HG03558 (cell line): ENCODE measurements at regions not wholly inside any gene's neighbourhood (a gene's known extent, or its start where the extent isn't known, plus 50 kb on each side); places are given as distances from the start of the nearest gene placed in this dataset.
"Not testable (repeated sequence)": the region's sequence is repeated elsewhere in the genome, so short reads cannot be mapped to it uniquely, and the experiment has no call there.

ENCODE experiments used
- ATAC-seq: cut with Tn5 transposase; IDR thresholded peaks from one replicate; pipeline ENCODE4 v1.9.1; 2021; ENCODE audit warnings: moderate number of reproducible peaks; ENCODE audit not compliant: unreplicated experiment; ENCODE audit errors: extremely low read depth

DNA sequence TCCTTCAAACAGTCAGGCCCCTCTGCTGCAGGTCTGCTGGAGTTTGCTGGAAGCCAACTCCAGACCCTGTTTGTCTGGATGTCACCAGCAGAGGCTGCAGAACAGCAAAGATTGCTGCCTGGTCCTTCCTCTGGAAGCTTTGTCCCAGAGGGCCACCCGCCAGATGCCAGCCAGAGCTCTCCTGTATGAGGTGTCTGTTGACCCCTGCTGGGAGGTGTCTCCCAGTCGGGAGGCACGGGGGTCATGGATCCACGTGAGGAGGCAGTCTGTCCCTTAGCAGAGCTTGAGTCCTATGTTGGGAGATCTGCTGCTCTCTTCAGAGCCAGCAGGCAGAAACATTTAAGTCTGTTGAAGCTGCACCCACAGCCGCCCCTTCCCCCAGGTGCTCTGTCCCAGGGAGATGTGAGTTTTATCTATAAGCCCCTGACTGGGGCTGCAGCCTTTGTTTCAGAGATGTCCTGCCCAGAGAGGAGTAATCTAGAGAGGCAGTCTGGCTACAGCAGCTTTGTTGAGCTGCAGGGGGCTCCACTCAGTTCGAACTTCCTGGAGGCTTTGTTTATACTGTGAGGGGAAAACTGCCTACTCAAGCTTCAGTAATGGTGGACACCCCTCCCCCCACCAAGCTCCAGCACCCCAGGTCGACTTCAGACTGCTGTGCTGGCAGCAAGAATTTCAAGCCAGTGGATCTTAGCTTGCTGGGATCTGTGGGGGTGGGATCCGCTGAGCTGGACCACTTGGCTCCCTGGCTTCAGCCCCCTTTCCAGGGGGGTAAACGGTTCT, 72.1 kb downstream of the OGFRL1 start:
- ATAC-seq: not testable (repeated sequence)

DNA sequence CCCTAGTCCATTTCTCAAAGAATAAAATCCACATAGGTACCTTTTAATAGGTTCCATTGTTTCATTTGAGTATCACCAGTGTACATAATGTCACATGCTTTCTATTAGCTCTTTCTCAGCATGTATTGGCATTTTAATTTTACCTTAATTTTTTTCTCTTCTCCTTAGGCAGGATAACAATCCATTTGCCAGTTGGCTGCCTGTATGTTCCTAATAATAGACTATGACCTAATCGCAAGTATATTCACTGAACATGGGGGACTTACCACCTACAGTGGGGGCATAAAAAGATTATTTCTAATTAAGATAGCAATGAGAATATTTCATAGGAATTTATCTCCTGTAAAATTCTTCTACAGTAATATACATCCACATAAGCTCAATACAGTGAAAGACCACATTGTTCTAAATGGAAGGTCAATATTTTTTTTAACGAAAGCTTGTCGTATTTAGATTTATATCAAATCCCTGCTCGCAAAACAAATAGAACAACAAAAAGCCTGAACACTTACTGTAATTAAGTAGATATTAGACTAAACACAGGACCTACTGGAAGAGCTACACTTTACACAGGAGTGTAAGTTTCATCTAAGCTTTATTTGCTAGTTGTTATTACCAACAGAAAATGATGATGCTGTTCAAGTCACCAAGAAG, 76.4 kb downstream of the OGFRL1 start:
- no peak for ATAC-seq

DNA sequence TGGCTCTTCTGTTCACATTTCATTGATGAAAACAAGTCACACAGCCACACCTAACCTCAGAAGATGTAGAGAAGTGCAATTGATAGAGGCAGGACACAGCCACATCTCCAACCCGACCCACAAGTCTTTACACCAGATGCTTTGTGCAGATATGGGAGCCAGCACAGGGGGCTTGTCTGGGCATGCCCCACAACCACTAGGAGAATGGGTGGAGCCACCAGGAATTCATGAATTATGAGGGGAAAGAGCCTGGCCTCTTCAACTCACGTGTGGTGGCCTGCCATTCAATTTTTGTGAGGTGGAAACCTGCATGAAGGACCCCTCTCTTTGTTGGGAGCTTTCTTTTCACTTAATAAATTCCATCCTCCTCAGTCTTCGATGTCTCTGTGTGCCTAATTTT, 79.1 kb downstream of the OGFRL1 start:
- ATAC-seq: no peak

DNA sequence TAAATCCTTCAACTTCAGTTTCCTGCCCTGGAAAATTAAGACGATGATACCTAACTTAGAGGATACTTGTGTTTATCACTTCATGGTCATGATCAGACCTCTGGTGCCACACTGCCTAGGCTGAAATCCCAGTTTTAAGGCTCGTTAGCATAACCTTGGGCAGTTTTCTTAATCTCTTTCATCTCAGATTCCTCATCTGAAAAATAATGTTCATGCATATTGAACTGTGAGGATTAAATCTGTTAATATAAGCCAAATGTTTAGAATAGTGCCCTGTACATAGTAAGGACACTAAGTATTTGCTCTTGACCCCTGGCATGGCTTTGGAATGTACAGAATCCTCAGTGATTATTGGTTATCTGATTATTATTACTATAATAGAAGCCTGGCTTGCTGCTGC, 79.7 kb downstream of the OGFRL1 start:
- ATAC-seq: no peak

DNA sequence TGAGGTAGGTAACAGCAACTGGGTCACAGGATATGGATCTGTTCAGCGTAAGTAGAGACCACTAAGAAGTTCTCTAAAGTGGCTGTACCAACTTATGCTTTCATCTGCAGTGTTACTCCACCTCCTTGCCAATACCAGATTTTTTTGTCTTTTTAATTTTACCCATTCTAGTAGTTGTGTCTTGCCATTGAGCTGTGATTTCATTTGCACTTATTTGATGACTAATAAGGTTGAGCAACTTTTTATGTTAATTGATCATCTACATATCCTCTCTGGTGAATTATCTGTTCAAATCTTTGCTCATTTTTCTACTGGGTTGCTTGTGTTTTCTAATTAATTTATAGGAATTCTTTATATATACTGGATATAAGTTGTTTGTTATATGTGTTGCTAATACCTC, 82.9 kb downstream of the OGFRL1 start:
- no peak for ATAC-seq

DNA sequence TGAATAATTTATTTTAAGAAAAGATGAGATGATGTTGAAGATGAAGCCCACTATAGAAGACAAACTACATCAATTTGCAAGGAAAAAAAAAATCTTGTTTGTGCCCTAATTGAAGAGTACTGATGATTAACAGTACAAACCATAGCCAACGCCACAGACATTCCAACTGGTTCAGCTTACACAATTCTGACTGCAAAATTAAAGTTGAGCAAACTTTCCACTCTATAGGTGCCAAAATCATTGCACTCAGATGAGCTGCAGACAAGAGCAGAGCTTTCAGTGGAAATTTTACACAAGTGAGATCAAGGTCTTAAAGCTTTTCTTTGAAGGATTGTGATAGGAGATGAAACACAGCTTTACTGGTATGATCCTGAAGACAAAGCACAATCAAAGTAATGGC, 85.3 kb downstream of the OGFRL1 start:
- no peak for ATAC-seq

DNA sequence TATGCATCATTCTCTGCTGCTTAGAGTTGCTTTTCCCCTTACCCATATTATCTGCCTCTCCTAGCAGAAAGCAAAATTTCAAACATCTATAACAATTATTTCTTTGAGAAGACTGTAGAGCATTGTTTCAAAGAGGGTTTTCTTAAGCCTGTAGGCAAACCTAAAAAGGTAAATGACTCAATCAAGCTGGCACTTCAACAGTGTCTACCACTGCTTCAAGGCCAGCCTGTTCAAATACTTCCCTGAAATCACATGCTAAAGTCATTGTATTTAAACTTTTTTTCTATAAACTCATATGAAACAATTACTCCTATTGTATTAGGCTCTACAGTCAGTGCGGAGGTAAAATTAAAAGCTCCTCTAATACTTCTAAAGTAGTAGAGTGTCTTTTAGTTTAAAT, 87.1 kb downstream of the OGFRL1 start:
- no peak for ATAC-seq

DNA sequence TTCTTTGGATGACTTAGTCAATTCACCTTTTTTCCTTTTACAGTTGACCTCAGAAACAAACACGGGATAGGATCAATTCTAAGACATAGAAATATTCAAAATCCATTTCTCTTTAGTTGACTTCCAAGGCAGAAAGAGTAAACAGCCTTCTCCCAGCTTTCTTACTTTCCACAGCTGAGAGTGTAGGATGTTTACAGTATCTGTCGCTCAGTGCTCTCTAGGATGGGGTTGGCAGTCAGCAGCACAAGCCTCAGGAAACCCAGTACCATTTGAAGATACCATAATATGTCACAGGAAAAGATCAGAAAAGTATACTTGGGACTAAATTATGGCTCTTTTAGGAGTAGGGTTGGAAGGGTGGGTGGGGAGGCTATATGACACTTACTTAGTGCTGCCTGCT, 88.2 kb downstream of the OGFRL1 start:
- ATAC-seq: no peak

DNA sequence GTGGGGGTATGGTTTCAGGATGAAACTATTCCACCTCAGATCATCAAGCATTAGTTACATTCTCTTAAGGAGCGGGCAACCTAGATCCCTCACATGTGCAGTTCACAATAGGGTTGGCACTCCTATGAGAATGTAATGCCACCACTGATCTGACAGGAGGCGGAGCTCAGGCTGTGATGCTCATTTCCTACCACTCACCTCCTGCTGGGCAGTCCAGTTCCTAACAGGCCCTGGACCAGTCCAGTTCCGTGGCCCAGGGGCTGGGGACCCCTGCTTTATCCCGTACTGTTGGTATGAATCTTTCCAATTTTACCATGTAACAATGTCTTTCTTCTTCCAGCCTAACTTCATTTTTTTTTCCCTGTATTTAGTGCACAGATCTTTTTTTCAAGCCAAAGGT, 94.9 kb downstream of the OGFRL1 start:
- no peak for ATAC-seq

DNA sequence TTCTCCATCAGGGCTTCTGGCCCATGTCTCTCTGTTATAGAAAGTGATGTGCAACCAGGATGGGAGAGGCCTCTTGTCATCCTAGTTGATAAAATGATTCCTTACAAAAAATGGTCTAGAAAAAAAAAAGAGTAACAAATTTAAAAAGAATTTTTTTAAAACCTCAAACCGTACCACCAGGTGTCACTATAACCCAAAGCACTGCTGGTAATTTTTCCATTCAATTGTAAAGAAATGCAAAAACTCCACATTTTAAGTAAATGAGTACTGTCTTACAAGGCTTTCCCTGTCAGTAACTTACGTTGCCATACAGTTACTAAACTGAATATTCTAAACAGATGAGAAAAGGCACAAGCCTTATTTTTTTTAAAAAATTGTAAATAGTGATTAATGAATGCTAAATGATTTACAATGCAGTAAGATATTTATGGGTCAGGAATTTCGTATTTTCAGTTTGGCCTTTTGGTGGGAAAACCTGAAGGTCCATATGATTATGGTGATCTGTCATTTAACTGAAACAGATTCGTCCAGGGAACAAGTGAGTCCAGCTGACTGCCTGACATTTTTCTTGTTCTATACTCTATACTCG, 95.4 kb downstream of the OGFRL1 start:
- no peak for ATAC-seq

DNA sequence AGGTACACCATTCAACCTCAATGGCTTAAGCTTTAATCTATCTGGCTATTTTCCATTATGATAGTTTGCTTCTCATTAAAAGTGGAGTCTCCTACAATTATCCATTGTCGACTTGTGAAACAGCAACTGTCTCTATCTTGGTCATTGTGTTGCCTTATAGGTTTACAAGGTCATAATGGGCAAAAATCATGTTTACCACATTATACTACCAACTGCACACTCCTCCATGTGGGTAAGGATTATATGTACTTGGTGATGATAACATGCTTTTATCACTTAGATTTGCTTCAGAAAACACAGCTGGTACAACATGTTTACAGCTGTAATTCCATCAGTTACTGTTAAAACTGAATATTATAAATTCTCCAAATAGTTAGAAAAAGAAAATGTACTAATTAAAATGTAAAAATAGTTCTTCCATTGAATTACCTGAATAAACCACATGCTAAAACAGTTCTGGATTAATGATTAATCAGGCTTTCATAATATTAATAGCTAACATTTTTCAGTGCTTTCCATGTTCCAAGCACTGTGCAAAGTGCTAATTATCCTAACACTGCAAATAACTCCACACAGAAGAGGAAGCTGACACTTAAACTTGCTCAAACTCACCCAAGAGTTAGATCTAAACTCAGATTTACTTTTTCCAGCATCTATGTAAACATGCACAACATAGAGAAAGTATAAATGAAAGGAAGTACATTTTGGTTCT, 96.7 kb downstream of the OGFRL1 start:
- no peak for ATAC-seq

DNA sequence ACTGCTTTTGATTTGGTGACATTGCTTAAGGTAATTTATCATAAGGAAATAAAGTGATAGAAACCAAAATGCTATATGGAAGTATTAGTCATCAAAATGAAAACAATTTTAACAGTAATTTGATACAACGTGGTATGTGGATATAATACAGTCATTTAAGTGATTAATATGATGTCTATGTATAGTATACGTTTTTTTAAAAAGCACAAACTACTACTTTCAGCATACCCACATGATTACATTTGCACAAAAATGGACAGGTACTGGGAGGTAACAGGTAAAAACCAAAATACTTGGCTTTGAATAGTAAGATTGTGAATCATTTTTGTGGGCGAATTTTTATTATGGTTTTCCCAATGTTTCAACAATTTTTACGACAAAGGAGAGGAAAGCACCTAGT, 97.6 kb downstream of the OGFRL1 start:
- ATAC-seq: no peak

DNA sequence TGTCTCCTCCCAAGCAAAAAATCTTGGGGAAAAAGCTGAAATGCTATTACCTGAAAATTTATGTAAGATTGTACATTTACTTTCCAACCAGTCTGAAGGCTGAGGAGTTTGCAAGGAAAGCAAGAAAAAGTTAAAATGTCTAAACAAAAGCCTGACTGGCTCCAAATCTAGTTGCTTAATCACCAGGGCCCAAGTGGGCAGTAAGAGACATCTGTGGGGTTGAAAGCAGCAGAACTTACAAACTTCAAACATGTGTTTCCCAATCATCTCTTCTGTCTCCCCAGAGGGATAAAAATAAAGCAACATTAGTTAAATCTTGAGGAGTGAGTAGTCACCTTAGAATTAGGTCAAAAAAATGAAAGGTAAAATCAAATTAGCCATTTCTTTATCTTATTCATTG, 98.6 kb downstream of the OGFRL1 start:
- ATAC-seq: no peak

DNA sequence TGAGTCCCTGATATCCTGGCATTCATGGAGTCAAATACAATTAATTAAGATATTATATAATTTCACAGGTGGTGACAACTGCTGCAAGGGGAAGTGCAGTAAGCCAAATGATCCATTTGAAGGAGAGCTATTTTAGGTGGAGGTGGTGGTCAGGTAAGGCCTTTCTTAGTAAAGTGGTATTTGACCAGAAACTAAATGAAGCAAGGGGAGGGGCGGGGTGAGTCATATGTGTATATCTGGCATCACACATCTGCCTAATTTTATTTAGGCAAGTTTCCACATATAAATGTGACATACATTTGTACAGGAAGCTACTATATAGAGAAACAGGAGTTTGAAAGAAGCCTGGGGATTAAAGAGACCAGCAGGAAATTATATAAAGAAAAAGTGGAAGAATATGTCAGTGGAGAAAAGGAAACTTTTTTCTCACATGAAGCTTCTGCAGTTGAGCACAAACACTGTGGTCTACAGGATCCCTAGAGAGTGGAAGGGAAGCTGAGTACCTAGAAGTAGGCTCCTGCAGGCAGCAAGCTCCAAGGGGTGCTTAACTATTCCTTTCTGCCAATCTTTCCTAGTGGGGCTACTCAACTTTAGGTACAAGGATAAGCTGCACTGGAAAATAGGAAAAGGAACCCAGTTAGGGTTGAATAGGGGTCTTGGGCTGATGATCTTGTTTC, 99.6 kb downstream of the OGFRL1 start:
- no peak for ATAC-seq

DNA sequence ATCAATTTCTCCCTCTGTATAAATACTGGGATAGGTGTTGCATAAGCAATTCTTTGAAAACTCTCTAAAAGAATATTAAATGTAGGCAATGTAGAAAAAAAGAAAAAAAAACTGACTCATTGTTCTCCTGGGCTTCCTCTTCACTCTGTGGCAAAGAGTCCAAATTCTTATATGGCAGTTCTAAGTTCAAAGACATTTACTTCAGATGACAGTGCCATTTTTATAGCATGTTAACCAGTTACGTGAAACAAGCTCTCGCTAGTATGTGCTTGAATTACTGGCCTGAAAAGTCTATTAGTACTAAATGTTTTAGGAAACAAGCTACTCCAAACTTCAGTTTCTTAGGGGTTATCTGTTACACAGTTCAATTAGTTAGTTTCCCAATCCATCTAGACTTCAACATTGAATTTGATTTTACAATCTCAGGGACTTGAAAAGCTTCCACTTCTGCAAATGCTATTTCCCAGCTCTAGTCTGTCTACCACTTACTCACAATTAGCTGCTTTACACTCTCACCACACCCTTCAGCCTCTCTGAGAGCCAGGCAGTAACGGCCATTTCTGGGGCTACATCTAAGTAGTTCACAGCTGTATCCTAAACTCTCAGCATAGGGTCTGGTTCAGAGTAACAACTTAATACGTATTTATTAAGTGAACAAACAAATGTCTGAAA, 100.4 kb downstream of the OGFRL1 start:
- no peak for ATAC-seq

DNA sequence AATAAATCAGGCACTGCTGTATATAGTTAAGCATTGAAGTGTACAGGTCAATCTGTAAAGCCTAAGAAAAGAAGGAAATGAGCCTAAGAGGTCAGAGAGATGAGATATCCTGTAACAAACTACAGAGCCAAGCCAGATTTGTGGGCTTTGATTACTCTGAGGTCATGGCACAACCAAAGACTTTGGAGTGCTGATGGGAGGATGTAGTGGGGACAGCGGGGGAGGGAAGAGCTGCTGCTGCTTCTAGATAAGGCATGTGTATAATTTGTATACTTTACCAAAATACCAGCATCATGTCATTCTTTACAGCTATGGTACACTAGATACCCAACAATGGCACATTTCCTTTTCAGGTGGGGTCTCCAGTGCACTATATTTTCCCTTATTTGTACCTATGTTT, 102.5 kb downstream of the OGFRL1 start:
- no peak for ATAC-seq

DNA sequence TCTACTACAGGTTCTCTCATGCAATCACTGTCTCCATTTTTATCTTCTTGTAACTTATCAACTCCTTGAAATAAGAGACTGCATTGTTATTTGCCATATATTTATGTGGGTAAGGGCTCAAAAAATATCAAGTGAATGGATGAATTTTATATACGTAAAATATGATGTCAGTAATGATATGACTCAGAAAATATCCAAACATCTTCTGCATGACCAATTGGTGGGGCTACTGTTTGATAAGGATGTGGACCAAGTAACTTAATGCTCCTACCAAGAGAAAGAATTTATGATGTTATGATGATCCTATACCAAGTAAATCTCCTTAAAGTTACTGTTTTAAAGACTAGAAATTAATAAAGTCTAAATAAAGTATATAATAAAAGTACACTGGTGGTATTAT, 103.7 kb downstream of the OGFRL1 start:
- ATAC-seq: no peak

DNA sequence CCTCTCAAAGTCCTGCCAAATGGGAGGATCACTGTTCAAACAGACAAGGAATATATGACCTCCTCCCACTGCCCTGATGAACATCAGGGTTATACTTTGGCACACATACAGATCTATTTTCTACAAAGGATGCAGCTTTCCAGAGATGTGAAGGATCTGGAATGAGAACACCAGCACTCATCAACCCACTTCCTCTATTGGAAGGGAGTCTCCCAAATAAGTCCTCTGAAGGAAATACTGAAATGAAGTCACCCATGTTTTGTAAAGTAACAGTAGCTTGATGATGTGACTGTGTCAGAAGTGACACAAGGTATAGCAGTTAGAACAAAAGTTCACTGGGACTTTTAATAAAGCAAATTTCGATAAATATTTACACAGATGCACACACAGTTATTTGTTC, 104.9 kb downstream of the OGFRL1 start:
- ATAC-seq: no peak

DNA sequence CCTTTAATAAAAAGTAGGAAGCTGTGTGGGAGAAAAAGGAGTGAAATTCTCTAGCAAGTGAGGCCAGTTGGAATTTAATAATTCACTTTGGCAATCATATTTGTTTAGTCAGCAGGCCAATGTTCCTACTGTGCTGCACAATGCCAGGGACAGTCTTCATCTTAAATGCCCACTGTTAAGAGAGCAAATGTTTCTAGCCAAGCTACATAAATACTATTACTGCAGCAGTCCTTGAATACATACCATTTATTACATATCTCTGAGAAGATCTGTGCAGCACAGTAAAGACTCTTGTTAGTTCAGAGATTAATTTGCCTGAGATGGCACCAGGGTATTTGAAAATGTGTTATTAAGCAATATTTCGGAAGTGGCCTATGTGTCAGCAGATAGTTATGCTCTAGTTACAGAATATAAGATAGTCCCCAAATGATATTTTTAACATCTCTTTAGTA, 105.4 kb downstream of the OGFRL1 start:
- ATAC-seq: no peak

DNA sequence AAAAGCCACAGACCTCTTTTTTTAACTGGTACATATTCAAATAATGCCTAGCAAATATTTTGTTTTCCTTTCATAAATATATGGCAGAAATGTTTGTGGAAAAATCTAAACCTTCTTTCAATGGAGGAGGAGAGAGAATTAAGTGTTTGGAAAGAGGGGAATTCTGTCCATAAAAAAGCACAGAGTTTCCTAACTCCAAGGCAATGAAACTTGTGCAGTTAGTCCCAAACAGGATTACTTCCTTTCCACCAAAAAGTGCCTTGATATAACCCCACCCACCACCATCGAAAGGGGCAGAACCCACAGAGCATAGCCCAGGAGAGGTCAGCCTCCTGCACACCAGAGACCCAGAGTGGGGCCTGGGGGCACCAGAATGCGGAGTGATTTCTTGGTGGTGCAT, 106.3 kb downstream of the OGFRL1 start:
- no peak for ATAC-seq
